ENCODE measurements at regions not wholly inside any gene's neighbourhood (a gene's known extent, or its start where the extent isn't known, plus 50 kb on each side); places are given as distances from the start of the nearest gene placed in this dataset.

DNA sequence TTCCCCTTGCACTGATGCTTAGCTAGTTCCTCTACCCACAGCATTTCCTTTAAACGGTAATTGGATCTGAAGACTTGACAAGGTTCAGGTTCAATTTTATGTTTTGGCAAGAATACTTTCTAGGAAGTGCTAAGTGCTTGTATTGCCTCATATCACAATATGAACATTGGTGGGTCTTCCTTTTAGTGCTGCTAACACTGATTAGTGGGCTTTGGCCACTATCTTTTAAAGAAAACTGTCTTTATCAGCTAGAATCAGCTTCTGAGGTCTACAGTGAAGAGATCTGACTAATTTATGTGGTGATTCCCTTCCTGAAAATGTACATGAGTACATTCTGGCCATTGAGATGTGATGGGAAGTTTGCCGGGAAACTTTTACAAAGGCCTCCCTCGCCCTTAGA is 316.7 kb upstream of the KLF3 start:
- Histone ChIP-seq H3K9ac (ENCODE audit: low read length) (no peak overlapping the region), H3K27ac (ENCODE audit: low read depth, low read length, poor library complexity, severe bottlenecking) (no peak overlapping the region), H2AFZ (ENCODE audit: low read length) (no peak overlapping the region), H3K79me2 (ENCODE audit: insufficient read depth, low read length) (no peaks in the 10 kb centered on the region), H3K9me3 (ENCODE audit: low read length) (no peaks in the 10 kb centered on the region), H3F3A (ENCODE audit: insufficient read depth, low read length) (no peaks in the 10 kb centered on the region), H3K4me2 (ENCODE audit: low read length) (no peak overlapping the region), H3K9me2 (ENCODE audit: low read depth, low read length) (no peaks in the 10 kb centered on the region), H3K4me1 (ENCODE audit: insufficient read depth, low read length, severe bottlenecking) (no peaks in the 10 kb centered on the region), H3K27me3 (ENCODE audit: insufficient read depth, low read length) (no peaks in the 10 kb centered on the region), H3K4me3 (ENCODE audit: low read depth, low read length, poor library complexity, severe bottlenecking) (no peak overlapping the region), H4K20me1 (ENCODE audit: insufficient read depth, low read length) (no peaks in the 10 kb centered on the region), H3K36me3 (ENCODE audit: insufficient read depth, low read length) (no peaks in the 10 kb centered on the region)
- TF ChIP-seq, protein P1, sequence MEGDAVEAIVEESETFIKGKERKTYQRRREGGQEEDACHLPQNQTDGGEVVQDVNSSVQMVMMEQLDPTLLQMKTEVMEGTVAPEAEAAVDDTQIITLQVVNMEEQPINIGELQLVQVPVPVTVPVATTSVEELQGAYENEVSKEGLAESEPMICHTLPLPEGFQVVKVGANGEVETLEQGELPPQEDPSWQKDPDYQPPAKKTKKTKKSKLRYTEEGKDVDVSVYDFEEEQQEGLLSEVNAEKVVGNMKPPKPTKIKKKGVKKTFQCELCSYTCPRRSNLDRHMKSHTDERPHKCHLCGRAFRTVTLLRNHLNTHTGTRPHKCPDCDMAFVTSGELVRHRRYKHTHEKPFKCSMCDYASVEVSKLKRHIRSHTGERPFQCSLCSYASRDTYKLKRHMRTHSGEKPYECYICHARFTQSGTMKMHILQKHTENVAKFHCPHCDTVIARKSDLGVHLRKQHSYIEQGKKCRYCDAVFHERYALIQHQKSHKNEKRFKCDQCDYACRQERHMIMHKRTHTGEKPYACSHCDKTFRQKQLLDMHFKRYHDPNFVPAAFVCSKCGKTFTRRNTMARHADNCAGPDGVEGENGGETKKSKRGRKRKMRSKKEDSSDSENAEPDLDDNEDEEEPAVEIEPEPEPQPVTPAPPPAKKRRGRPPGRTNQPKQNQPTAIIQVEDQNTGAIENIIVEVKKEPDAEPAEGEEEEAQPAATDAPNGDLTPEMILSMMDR (IDR thresholded peaks at IDR 0.05; ENCODE audit: low read length), result no peak
- TF ChIP-seq EZH2 (IDR thresholded peaks at IDR 0.05; ENCODE audit: borderline replicate concordance, low read length), result no peak

DNA sequence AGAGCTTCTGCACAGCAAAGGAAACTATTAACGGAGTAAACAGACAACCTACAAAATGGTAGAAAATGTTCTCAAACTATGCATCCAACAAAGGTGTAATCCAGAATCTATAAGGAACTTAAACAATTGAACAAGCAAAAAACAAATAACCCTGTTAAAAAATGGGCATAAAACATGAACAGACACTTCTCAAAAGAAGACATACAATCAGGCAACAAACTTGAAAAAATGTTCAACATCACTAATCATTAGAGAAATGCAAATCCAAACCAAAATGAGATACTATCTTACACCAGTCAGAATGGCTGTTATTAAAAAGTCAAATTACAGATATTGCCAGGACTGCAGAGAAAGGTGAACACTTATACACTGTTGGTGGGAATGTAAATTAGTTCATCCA is 309.6 kb upstream of the KLF3 start:
- no peaks in the 10 kb centered on the region for H3K9me3 ChIP-seq (ENCODE audit: low read length)
- no peaks in the 10 kb centered on the region for H3K9me2 ChIP-seq (ENCODE audit: low read depth, low read length)
- H3K36me3 ChIP-seq (ENCODE audit: insufficient read depth, low read length), result no peaks in the 10 kb centered on the region
- H4K20me1 ChIP-seq (ENCODE audit: insufficient read depth, low read length), result no peaks in the 10 kb centered on the region
- H2AFZ ChIP-seq (ENCODE audit: low read length), result no peak overlapping the region
- no peak overlapping the region for H3K27ac ChIP-seq (ENCODE audit: low read depth, low read length, poor library complexity, severe bottlenecking)
- TF ChIP-seq, protein P1 (IDR thresholded peaks at IDR 0.05; ENCODE audit: low read length), result no peak
- no peak for TF ChIP-seq EZH2 (IDR thresholded peaks at IDR 0.05; ENCODE audit: borderline replicate concordance, low read length)
- H3K4me2 ChIP-seq (ENCODE audit: low read length), result no peak overlapping the region
- H3K27me3 ChIP-seq (ENCODE audit: insufficient read depth, low read length), result 0 out of 2 replicates have a peak, but pooled peaks cover 3% of the 10 kb centered on the region
- no peak overlapping the region for H3K4me3 ChIP-seq (ENCODE audit: low read depth, low read length, poor library complexity, severe bottlenecking)
- no peak overlapping the region for H3K9ac ChIP-seq (ENCODE audit: low read length)
- no peaks in the 10 kb centered on the region for H3K4me1 ChIP-seq (ENCODE audit: insufficient read depth, low read length, severe bottlenecking)
- no peaks in the 10 kb centered on the region for H3K79me2 ChIP-seq (ENCODE audit: insufficient read depth, low read length)
- H3F3A ChIP-seq (ENCODE audit: insufficient read depth, low read length), result no peaks in the 10 kb centered on the region

DNA sequence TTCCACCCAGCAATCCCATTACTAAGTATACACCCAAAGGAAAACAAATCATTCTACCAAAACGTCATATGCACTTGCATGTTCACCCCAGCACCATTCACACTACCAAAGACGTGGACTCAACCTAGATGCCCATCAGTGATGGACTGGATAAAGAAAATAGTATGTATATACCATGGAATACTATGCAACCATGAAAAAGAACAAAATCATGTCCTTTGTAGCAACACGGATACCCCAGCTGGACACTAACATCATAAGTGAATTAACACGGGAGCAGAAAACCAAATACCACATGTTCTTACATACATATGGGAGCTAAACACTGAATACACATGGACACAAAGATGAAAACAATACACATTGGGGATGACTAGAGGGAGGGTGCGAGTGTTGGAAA is 309.1 kb upstream of the KLF3 start:
- Histone ChIP-seq H3K36me3 (ENCODE audit: insufficient read depth, low read length) (no peaks in the 10 kb centered on the region), H3K79me2 (ENCODE audit: insufficient read depth, low read length) (no peaks in the 10 kb centered on the region), H3K4me1 (ENCODE audit: insufficient read depth, low read length, severe bottlenecking) (no peaks in the 10 kb centered on the region), H3K27me3 (ENCODE audit: insufficient read depth, low read length) (0 out of 2 replicates have a peak, but pooled peaks cover 3% of the 10 kb centered on the region), H3K27ac (ENCODE audit: low read depth, low read length, poor library complexity, severe bottlenecking) (no peak overlapping the region), H3K4me2 (ENCODE audit: low read length) (no peak overlapping the region), H3K9me2 (ENCODE audit: low read depth, low read length) (no peaks in the 10 kb centered on the region), H3K9ac (ENCODE audit: low read length) (no peak overlapping the region), H4K20me1 (ENCODE audit: insufficient read depth, low read length) (no peaks in the 10 kb centered on the region), H3K9me3 (ENCODE audit: low read length) (no peaks in the 10 kb centered on the region), H3K4me3 (ENCODE audit: low read depth, low read length, poor library complexity, severe bottlenecking) (no peak overlapping the region), H3F3A (ENCODE audit: insufficient read depth, low read length) (no peaks in the 10 kb centered on the region), H2AFZ (ENCODE audit: low read length) (no peak overlapping the region)
- no peak for TF ChIP-seq EZH2 (IDR thresholded peaks at IDR 0.05; ENCODE audit: borderline replicate concordance, low read length)
- TF ChIP-seq, protein P1 (IDR thresholded peaks at IDR 0.05; ENCODE audit: low read length), result no peak

Measured in OCI-LY1 (cell line).